ENCODE measurements at regions not wholly inside any gene's neighbourhood (a gene's known extent, or its start where the extent isn't known, plus 50 kb on each side); places are given as distances from the start of the nearest gene placed in this dataset.

DNA sequence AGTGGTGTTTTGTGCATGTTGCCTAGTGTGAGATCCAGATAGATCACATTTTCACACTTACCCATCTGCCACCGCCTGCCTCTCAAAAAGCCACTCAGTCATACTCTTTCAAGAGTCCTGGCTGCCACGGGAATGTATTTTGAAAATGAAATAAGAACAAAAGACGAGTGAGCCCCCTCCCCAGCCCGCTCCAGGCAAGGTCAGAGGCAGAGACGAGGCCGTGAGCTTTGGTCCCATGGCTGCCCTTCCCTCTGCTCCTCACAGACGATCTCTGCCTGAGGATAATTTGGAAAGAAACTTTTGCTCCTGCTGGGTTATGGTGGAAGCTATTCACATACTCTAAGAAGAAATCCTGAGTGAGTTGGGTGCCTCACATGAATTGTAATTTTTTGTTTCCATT lies 924.3 kb downstream of the BCL11B start:
- ChIA-PET POLR2A (no interaction called here), CTCF (no interaction called here)
- 2% methylated on average over 6 of the region's 7 CpGs for WGBS (ENCODE audit: low lambda C conversion rate)
- H4K20me1 ChIP-seq (ENCODE audit: insufficient read depth): no peaks in the 10 kb centered on the region
- no peak for DNase-seq
- no peak overlapping the region for H3K4me3 ChIP-seq (ENCODE audit: low read depth in 2 of 2, low read length in 1 of 2)
- TF ChIP-seq, protein P1, sequence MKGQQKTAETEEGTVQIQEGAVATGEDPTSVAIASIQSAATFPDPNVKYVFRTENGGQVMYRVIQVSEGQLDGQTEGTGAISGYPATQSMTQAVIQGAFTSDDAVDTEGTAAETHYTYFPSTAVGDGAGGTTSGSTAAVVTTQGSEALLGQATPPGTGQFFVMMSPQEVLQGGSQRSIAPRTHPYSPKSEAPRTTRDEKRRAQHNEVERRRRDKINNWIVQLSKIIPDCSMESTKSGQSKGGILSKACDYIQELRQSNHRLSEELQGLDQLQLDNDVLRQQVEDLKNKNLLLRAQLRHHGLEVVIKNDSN (IDR thresholded peaks at IDR 0.05; ENCODE audit: borderline replicate concordance, low read depth): no peak
- TF ChIP-seq GABPA (IDR thresholded peaks at IDR 0.05; ENCODE audit: low read depth) (no peak), GATA2 (CRISPR knock-in tag; IDR thresholded peaks at IDR 0.05) (no peak), TEAD4 (IDR thresholded peaks at IDR 0.05; ENCODE audit: borderline replicate concordance, insufficient read depth) (no peak), JUND (IDR thresholded peaks at IDR 0.05) (no peak), RCOR1 (IDR thresholded peaks at IDR 0.05; ENCODE audit: low read length) (no peak)
- TF ChIP-seq, protein P2, sequence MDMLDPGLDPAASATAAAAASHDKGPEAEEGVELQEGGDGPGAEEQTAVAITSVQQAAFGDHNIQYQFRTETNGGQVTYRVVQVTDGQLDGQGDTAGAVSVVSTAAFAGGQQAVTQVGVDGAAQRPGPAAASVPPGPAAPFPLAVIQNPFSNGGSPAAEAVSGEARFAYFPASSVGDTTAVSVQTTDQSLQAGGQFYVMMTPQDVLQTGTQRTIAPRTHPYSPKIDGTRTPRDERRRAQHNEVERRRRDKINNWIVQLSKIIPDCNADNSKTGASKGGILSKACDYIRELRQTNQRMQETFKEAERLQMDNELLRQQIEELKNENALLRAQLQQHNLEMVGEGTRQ (IDR thresholded peaks at IDR 0.05; ENCODE audit: borderline replicate concordance, low read depth, low read length): no peak
- no peaks in the 10 kb centered on the region for H3K4me1 ChIP-seq (ENCODE audit: control insufficient read depth in 1 of 2, insufficient read depth in 2 of 2, low read depth in 1 of 2, low read length in 1 of 2)
- no peak overlapping the region for H2AFZ ChIP-seq (ENCODE audit: low read depth)
- H3K36me3 ChIP-seq (replicated peaks in 1 of 2; ENCODE audit: control insufficient read depth in 1 of 2, insufficient read depth in 2 of 2, low read length in 1 of 2): no peaks in the 10 kb centered on the region
- no peak overlapping the region for H3K4me2 ChIP-seq
- H3K9me2 ChIP-seq: no peaks in the 10 kb centered on the region
- no peaks in the 10 kb centered on the region for H3K9me3 ChIP-seq
- no peak overlapping the region for H3K27ac ChIP-seq (ENCODE audit: low read depth in 2 of 2, low read length in 1 of 2)
- H3K79me2 ChIP-seq (ENCODE audit: insufficient read depth): no peaks in the 10 kb centered on the region
- H3K27me3 ChIP-seq (ENCODE audit: insufficient read depth): no peaks in the 10 kb centered on the region
- H3K9ac ChIP-seq: no peak overlapping the region
- H3F3A ChIP-seq (replicated peaks; ENCODE audit: insufficient read depth): no peaks in the 10 kb centered on the region

DNA sequence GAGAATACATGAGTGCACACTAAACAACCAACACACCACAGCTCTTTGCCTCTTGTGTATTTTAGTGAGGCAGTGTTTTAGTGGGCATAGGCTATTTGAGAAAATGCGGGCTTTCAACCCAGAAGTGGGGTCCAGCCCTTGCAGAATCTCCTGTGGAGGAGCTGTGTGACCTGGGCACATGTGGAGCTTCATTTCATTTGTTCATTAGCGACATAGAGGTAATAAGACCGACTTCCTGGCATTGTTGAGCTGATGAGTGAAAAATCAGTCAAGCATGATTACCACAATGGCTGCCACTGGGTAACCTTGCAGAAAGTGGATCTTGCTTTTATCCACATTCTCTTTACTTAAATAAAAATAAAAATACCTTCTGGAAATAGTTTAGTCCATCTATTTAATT lies 923.5 kb downstream of the BCL11B start:
- H3K9ac ChIP-seq: no peak overlapping the region
- H3K4me2 ChIP-seq: no peak overlapping the region
- ChIA-PET CTCF (no interaction called here), POLR2A (no interaction called here)
- no peak for TF ChIP-seq SIN3A (IDR thresholded peaks at IDR 0.05; ENCODE audit: borderline replicate concordance, low read depth, low read length)
- TF ChIP-seq JUND (IDR thresholded peaks at IDR 0.05): no peak
- TF ChIP-seq EP300 (IDR thresholded peaks at IDR 0.05; ENCODE audit: borderline replicate concordance in 1 of 2, low read depth in 1 of 2, low read length in 1 of 2): no peak
- TF ChIP-seq MXI1 (IDR thresholded peaks at IDR 0.05; ENCODE audit: low read depth, low read length): no peak
- TF ChIP-seq, protein P3, sequence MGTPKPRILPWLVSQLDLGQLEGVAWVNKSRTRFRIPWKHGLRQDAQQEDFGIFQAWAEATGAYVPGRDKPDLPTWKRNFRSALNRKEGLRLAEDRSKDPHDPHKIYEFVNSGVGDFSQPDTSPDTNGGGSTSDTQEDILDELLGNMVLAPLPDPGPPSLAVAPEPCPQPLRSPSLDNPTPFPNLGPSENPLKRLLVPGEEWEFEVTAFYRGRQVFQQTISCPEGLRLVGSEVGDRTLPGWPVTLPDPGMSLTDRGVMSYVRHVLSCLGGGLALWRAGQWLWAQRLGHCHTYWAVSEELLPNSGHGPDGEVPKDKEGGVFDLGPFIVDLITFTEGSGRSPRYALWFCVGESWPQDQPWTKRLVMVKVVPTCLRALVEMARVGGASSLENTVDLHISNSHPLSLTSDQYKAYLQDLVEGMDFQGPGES (IDR thresholded peaks at IDR 0.05; ENCODE audit: low read depth, low read length): no peak
- H2AFZ ChIP-seq (ENCODE audit: low read depth): no peak overlapping the region
- H4K20me1 ChIP-seq (ENCODE audit: insufficient read depth): no peaks in the 10 kb centered on the region
- no peaks in the 10 kb centered on the region for H3K9me3 ChIP-seq
- no peaks in the 10 kb centered on the region for H3K9me2 ChIP-seq
- no peak overlapping the region for H3K4me3 ChIP-seq (ENCODE audit: low read depth in 2 of 2, low read length in 1 of 2)
- no peaks in the 10 kb centered on the region for H3K27me3 ChIP-seq (ENCODE audit: insufficient read depth)
- H3K4me1 ChIP-seq (ENCODE audit: control insufficient read depth in 1 of 2, insufficient read depth in 2 of 2, low read depth in 1 of 2, low read length in 1 of 2): no peaks in the 10 kb centered on the region
- no peaks in the 10 kb centered on the region for H3F3A ChIP-seq (replicated peaks; ENCODE audit: insufficient read depth)
- H3K27ac ChIP-seq (ENCODE audit: low read depth in 2 of 2, low read length in 1 of 2): no peak overlapping the region
- 8% methylated on average over 3 of the region's 3 CpGs for WGBS (ENCODE audit: low lambda C conversion rate)
- no peaks in the 10 kb centered on the region for H3K79me2 ChIP-seq (ENCODE audit: insufficient read depth)
- no peak for DNase-seq
- no peaks in the 10 kb centered on the region for H3K36me3 ChIP-seq (replicated peaks in 1 of 2; ENCODE audit: control insufficient read depth in 1 of 2, insufficient read depth in 2 of 2, low read length in 1 of 2)

Measured in SK-N-SH (cell line).